ENCODE measurements at regions not wholly inside any gene's neighbourhood (a gene's known extent, or its start where the extent isn't known, plus 50 kb on each side); places are given as distances from the start of the nearest gene placed in this dataset.

GRCh38 chr6:6844530-6844929 lies 256.0 kb downstream of the LY86 start:
- peaks cover 8% of the 10 kb centered on the region for H3K9me3 Mint-ChIP-seq
- Histone ChIP-seq H3K36me3 (no peaks in the 10 kb centered on the region), H3K4me2 (no peak overlapping the region), H4K20me1 (ENCODE audit: low read depth) (no peaks in the 10 kb centered on the region), H3K27me3 (no peaks in the 10 kb centered on the region), H3K27ac (no peak overlapping the region), H2AFZ (replicated peaks) (no peak overlapping the region), H3K79me2 (ENCODE audit: low read depth) (no peaks in the 10 kb centered on the region), H3K4me3 (no peak overlapping the region), H3K4me1 (no peaks in the 10 kb centered on the region), H3F3A (ENCODE audit: low read depth) (no peaks in the 10 kb centered on the region), H3K9ac (no peak overlapping the region), H3K9me3 (ENCODE audit: low read depth) (no peaks in the 10 kb centered on the region)
- H3K27me3 Mint-ChIP-seq (ENCODE audit: insufficient read depth, low read depth), result peaks cover 2% of the 10 kb centered on the region
- no peak overlapping the region for H3K4me3 Mint-ChIP-seq
- H3K27ac Mint-ChIP-seq, result no peak overlapping the region
- H3K4me1 Mint-ChIP-seq, result no peaks in the 10 kb centered on the region
- TF ChIP-seq EZH2 (IDR thresholded peaks at IDR 0.05), result no peak
- no peak for TF ChIP-seq CTCF (IDR thresholded peaks at IDR 0.05)
- no peak for TF ChIP-seq EZH2phosphoT487 (IDR thresholded peaks at IDR 0.05)
- no peaks in the 10 kb centered on the region for H3K36me3 Mint-ChIP-seq
- no peak for DNase-seq (ENCODE audit: low spot score)

- H3K4me1 Mint-ChIP-seq, result no peaks in the 10 kb centered on the region
- no peak overlapping the region for H3K9ac ChIP-seq
- H3K4me1 ChIP-seq, result no peaks in the 10 kb centered on the region
- no peak for DNase-seq (ENCODE audit: low spot score)
- H3K9me3 Mint-ChIP-seq, result peaks cover 8% of the 10 kb centered on the region
- TF ChIP-seq EZH2 (IDR thresholded peaks at IDR 0.05), result no peak
- no peak for TF ChIP-seq EZH2phosphoT487 (IDR thresholded peaks at IDR 0.05)
- TF ChIP-seq CTCF (IDR thresholded peaks at IDR 0.05), result no peak
- H3K36me3 ChIP-seq, result no peaks in the 10 kb centered on the region
- no peaks in the 10 kb centered on the region for H3K27me3 ChIP-seq
- H3K4me3 Mint-ChIP-seq, result no peak overlapping the region
- no peak overlapping the region for H2AFZ ChIP-seq (replicated peaks)
- H3K27ac Mint-ChIP-seq, result no peak overlapping the region
- peaks cover 2% of the 10 kb centered on the region for H3K27me3 Mint-ChIP-seq (ENCODE audit: insufficient read depth, low read depth)
- no peaks in the 10 kb centered on the region for H4K20me1 ChIP-seq (ENCODE audit: low read depth)
- H3K79me2 ChIP-seq (ENCODE audit: low read depth), result no peaks in the 10 kb centered on the region
- no peaks in the 10 kb centered on the region for H3F3A ChIP-seq (ENCODE audit: low read depth)
- no peak overlapping the region for H3K27ac ChIP-seq
- H3K4me2 ChIP-seq, result no peak overlapping the region
- no peaks in the 10 kb centered on the region for H3K9me3 ChIP-seq (ENCODE audit: low read depth)
- H3K36me3 Mint-ChIP-seq, result no peaks in the 10 kb centered on the region
- H3K4me3 ChIP-seq, result no peak overlapping the region
Observed at GRCh38 chr6:6845603-6846002, 257.1 kb downstream of the LY86 start.

- Mint-ChIP-seq H3K4me1 (no peaks in the 10 kb centered on the region), H3K27me3 (ENCODE audit: insufficient read depth, low read depth) (peaks cover 2% of the 10 kb centered on the region), H3K27ac (no peak overlapping the region), H3K9me3 (peaks cover 8% of the 10 kb centered on the region), H3K4me3 (no peak overlapping the region), H3K36me3 (no peaks in the 10 kb centered on the region)
- H4K20me1 ChIP-seq (ENCODE audit: low read depth), result no peaks in the 10 kb centered on the region
- H3K27ac ChIP-seq, result no peak overlapping the region
- H3K4me1 ChIP-seq, result no peaks in the 10 kb centered on the region
- TF ChIP-seq EZH2phosphoT487 (IDR thresholded peaks at IDR 0.05) (no peak), EZH2 (IDR thresholded peaks at IDR 0.05) (no peak), CTCF (IDR thresholded peaks at IDR 0.05) (no peak)
- no peak overlapping the region for H2AFZ ChIP-seq (replicated peaks)
- no peaks in the 10 kb centered on the region for H3F3A ChIP-seq (ENCODE audit: low read depth)
- H3K79me2 ChIP-seq (ENCODE audit: low read depth), result no peaks in the 10 kb centered on the region
- no peaks in the 10 kb centered on the region for H3K27me3 ChIP-seq
- no peak for DNase-seq (ENCODE audit: low spot score)
- H3K36me3 ChIP-seq, result no peaks in the 10 kb centered on the region
- no peak overlapping the region for H3K9ac ChIP-seq
- no peaks in the 10 kb centered on the region for H3K9me3 ChIP-seq (ENCODE audit: low read depth)
- no peak overlapping the region for H3K4me2 ChIP-seq
- no peak overlapping the region for H3K4me3 ChIP-seq
Observed at GRCh38 chr6:6847591-6847990, 259.1 kb downstream of the LY86 start.

Measured in neural progenitor cell (in vitro differentiated cells).